HUES64 (cell line): ENCODE measurements at regions not wholly inside any gene's neighbourhood (a gene's known extent, or its start where the extent isn't known, plus 50 kb on each side); places are given as distances from the start of the nearest gene placed in this dataset.

Experiments used
- H3K27ac ChIP-seq: 2 replicates; pipeline ENCODE4 v1.7.0; 2013; ENCODE audit warnings: low read depth, low read length, inconsistent platforms
- H3K27me3 ChIP-seq: 2 replicates; pipeline ENCODE4 v1.6.1; 2013; ENCODE audit warnings: mild to moderate bottlenecking, low read length; ENCODE audit not compliant: insufficient read depth
- H3K36me3 ChIP-seq: 2 replicates; pipeline ENCODE4 v1.6.1; 2013; ENCODE audit warnings: mild to moderate bottlenecking, low read length; ENCODE audit not compliant: insufficient read depth
- H3K4me1 ChIP-seq: 2 replicates; pipeline ENCODE4 v1.6.1; 2013; ENCODE audit warnings: mild to moderate bottlenecking, low read length, moderate library complexity; ENCODE audit not compliant: insufficient read depth
- H3K4me3 ChIP-seq: 2 replicates; pipeline ENCODE4 v1.5.1; 2013; ENCODE audit warnings: mild to moderate bottlenecking, low read length, moderate library complexity
- H3K9ac ChIP-seq: 2 replicates; pipeline ENCODE4 v1.6.1; 2013; ENCODE audit warnings: mild to moderate bottlenecking, low read depth, low read length
- H3K9me3 ChIP-seq: 2 replicates; pipeline ENCODE4 v1.6.1; 2013; ENCODE audit warnings: low read depth, low read length; ENCODE audit not compliant: insufficient read depth
- WGBS: fragments of 150-250, 120-280 bp; methylation state at CpG from one replicate; pipeline ENCODE4 v1.1.7; 2013; ENCODE audit warnings: missing lambda C conversion rate; 5-methylcytosine and 5-hydroxymethylcytosine counted together

- whole genome bisulfite sequencing = 95% methylated on average over 9 of the region's 9 CpGs
- H3K27ac ChIP-seq = no peak overlapping the region
- H3K36me3 ChIP-seq = no peaks in the 10 kb centered on the region
- H3K27me3 ChIP-seq = no peaks in the 10 kb centered on the region
- H3K4me1 ChIP-seq = no peaks in the 10 kb centered on the region
- no peak overlapping the region for H3K4me3 ChIP-seq
- no peaks in the 10 kb centered on the region for H3K9me3 ChIP-seq
- no peak overlapping the region for H3K9ac ChIP-seq
These were observed 120.6 kb upstream of the CHST15 start for GRCh38 chr10:124213899-124214510.

- no peaks in the 10 kb centered on the region for H3K27me3 ChIP-seq
- no peaks in the 10 kb centered on the region for H3K4me1 ChIP-seq
- WGBS = 95% methylated on average over 2 of the region's 2 CpGs
These were observed 120.1 kb upstream of the CHST15 start for GRCh38 chr10:124213471-124213870.

GRCh38 chr10:124212702-124213101 is 119.3 kb upstream of the CHST15 start:
- Histone ChIP-seq H3K9me3 (no peaks in the 10 kb centered on the region), H3K4me1 (no peaks in the 10 kb centered on the region), H3K27ac (no peak overlapping the region), H3K4me3 (no peak overlapping the region), H3K27me3 (no peaks in the 10 kb centered on the region), H3K36me3 (no peaks in the 10 kb centered on the region), H3K9ac (no peak overlapping the region)
- 95% methylated on average over 9 of the region's 9 CpGs for WGBS

More at GRCh38 chr10:124213471-124213870, 120.1 kb upstream of the CHST15 start:
- Histone ChIP-seq H3K9ac (no peak overlapping the region), H3K4me3 (no peak overlapping the region), H3K9me3 (no peaks in the 10 kb centered on the region), H3K27ac (no peak overlapping the region), H3K36me3 (no peaks in the 10 kb centered on the region)

DNA sequence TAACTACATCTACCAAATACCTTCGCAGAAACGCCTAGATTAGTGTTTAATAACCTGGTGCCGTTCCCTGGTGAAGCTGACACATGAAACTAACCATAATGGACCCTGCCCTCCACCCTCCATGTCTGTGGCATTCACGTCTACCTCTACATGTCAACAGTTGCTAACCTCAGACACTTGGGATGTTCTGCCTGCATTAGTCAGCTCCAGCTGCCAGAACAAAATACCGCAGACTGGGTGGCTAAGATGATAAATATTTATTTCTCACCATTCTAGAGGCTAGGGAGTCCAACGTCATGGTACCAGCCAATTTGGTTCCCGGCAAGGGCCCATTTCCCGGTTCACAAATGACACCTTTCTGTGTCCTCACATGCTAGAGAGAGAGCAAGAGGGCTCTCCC is 118.5 kb upstream of the CHST15 start:
- no peak overlapping the region for H3K9ac ChIP-seq
- no peak overlapping the region for H3K4me3 ChIP-seq
- no peaks in the 10 kb centered on the region for H3K9me3 ChIP-seq
- no peaks in the 10 kb centered on the region for H3K36me3 ChIP-seq
- WGBS = 93% methylated on average over 7 of the region's 8 CpGs
- H3K27ac ChIP-seq = no peak overlapping the region
- no peaks in the 10 kb centered on the region for H3K27me3 ChIP-seq
- H3K4me1 ChIP-seq = no peaks in the 10 kb centered on the region

- H3K27ac ChIP-seq = no peak overlapping the region
- H3K4me3 ChIP-seq = no peak overlapping the region
- no peaks in the 10 kb centered on the region for H3K36me3 ChIP-seq
- no peak overlapping the region for H3K9ac ChIP-seq
- H3K27me3 ChIP-seq = no peaks in the 10 kb centered on the region
- WGBS = 94% methylated on average over 1 of the region's 1 CpG
- H3K9me3 ChIP-seq = no peaks in the 10 kb centered on the region
- H3K4me1 ChIP-seq = no peaks in the 10 kb centered on the region
These were observed 116.9 kb upstream of the CHST15 start for GRCh38 chr10:124210263-124210662.

DNA sequence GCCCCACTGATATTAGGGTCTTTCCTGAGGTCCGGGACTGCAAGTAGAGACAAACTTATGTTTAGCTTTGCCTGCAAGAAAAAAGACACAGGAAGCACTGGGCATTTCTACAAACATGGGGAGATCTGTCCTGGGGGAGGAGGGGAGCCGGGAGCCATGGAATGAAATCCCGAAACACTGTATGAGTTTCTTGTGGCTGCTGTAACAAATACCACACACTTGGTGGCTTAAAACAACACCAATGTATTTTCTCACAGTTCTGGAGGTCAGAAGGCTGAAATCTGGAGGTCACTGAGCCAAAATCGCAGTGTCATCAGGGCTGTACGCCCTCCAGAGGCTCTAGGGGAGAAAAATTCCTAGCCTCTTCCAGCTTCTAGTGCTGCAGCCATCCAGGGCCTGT is 114.0 kb upstream of the CHST15 start:
- H3K4me3 ChIP-seq = no peak overlapping the region
- no peaks in the 10 kb centered on the region for H3K4me1 ChIP-seq
- H3K9me3 ChIP-seq = no peaks in the 10 kb centered on the region
- H3K36me3 ChIP-seq = no peaks in the 10 kb centered on the region
- H3K9ac ChIP-seq = no peak overlapping the region
- 88% methylated on average over 5 of the region's 5 CpGs for WGBS
- no peaks in the 10 kb centered on the region for H3K27me3 ChIP-seq
- H3K27ac ChIP-seq = no peak overlapping the region

- no peak overlapping the region for H3K27ac ChIP-seq
- no peaks in the 10 kb centered on the region for H3K36me3 ChIP-seq
- no peaks in the 10 kb centered on the region for H3K4me1 ChIP-seq
- no peak overlapping the region for H3K9ac ChIP-seq
- no peak overlapping the region for H3K4me3 ChIP-seq
- WGBS = 80% methylated on average over 4 of the region's 4 CpGs
- no peaks in the 10 kb centered on the region for H3K27me3 ChIP-seq
- H3K9me3 ChIP-seq = no peaks in the 10 kb centered on the region
These were observed 113.2 kb upstream of the CHST15 start for GRCh38 chr10:124206616-124207015.

- H3K27ac ChIP-seq = no peak overlapping the region
- H3K36me3 ChIP-seq = no peaks in the 10 kb centered on the region
- 92% methylated on average over 1 of the region's 1 CpG for WGBS
- no peak overlapping the region for H3K9ac ChIP-seq
- H3K27me3 ChIP-seq = no peaks in the 10 kb centered on the region
- no peak overlapping the region for H3K4me3 ChIP-seq
- no peaks in the 10 kb centered on the region for H3K4me1 ChIP-seq
- H3K9me3 ChIP-seq = no peaks in the 10 kb centered on the region
These were observed 112.0 kb upstream of the CHST15 start for GRCh38 chr10:124205432-124205831.

GRCh38 chr10:124204726-124205125 is 111.3 kb upstream of the CHST15 start:
- no peaks in the 10 kb centered on the region for H3K27me3 ChIP-seq
- H3K9me3 ChIP-seq = no peaks in the 10 kb centered on the region
- H3K4me1 ChIP-seq = no peaks in the 10 kb centered on the region
- no peaks in the 10 kb centered on the region for H3K36me3 ChIP-seq
- H3K27ac ChIP-seq = no peak overlapping the region
- no peak overlapping the region for H3K9ac ChIP-seq
- 92% methylated on average over 3 of the region's 3 CpGs for WGBS
- no peak overlapping the region for H3K4me3 ChIP-seq

- WGBS = 91% methylated on average over 4 of the region's 4 CpGs
- H3K9ac ChIP-seq = no peak overlapping the region
- H3K27ac ChIP-seq = no peak overlapping the region
- no peaks in the 10 kb centered on the region for H3K27me3 ChIP-seq
- no peaks in the 10 kb centered on the region for H3K36me3 ChIP-seq
- no peaks in the 10 kb centered on the region for H3K4me1 ChIP-seq
- no peaks in the 10 kb centered on the region for H3K9me3 ChIP-seq
- no peak overlapping the region for H3K4me3 ChIP-seq
These were observed 106.6 kb upstream of the CHST15 start for GRCh38 chr10:124200011-124200410.

DNA sequence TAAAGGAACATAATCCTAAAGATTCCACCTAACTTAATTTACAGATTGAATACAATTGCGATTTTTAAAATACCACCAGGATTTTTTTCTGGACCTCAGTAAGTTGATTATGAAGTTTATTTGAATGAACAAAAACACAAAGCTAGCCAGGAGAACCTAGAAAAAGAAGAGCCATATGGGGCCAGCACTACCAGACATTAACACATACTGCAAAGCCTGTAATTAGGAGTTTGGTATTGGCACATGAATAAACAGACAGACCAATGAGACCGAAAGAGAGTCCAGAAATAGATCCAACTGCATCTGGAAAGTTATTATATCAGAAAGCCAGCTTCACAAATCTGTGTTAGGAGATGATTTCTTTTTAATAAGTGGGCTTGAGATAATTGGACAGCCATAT is 105.5 kb upstream of the CHST15 start:
- Histone ChIP-seq H3K9me3 (no peaks in the 10 kb centered on the region), H3K36me3 (no peaks in the 10 kb centered on the region), H3K4me1 (no peaks in the 10 kb centered on the region), H3K27ac (no peak overlapping the region), H3K27me3 (no peaks in the 10 kb centered on the region), H3K9ac (no peak overlapping the region), H3K4me3 (no peak overlapping the region)
- 70% methylated on average over 2 of the region's 2 CpGs for WGBS

DNA sequence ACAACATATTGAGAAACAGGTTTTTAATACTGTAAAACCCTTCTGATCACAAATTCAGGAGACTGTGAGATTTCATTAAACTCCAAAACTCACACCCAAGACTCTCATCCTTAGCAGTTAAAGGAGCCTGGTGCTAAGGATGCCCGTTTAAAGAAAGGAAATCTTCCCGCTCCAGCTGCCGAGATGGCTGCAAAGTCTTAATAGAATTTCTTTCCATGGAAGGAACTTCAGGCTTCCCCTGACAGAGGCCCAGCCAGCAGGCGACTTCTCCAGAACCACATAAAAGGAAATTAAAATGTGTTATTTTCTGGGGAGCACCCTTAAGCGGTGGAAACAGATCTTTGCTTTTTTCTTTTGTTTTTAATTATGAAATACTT is 104.7 kb upstream of the CHST15 start:
- WGBS = 88% methylated on average over 4 of the region's 5 CpGs
- no peaks in the 10 kb centered on the region for H3K9me3 ChIP-seq
- H3K27me3 ChIP-seq = no peaks in the 10 kb centered on the region
- no peak overlapping the region for H3K9ac ChIP-seq
- no peak overlapping the region for H3K27ac ChIP-seq
- no peak overlapping the region for H3K4me3 ChIP-seq
- no peaks in the 10 kb centered on the region for H3K4me1 ChIP-seq
- H3K36me3 ChIP-seq = no peaks in the 10 kb centered on the region
